CD14-positive monocyte (primary cell): ENCODE measurements at regions not wholly inside any gene's neighbourhood (a gene's known extent, or its start where the extent isn't known, plus 50 kb on each side); places are given as distances from the start of the nearest gene placed in this dataset.

Experiments used
- DNase-seq, 3 donors: peaks; one replicate each; pipeline ENCODE4 v3.0.0-alpha.2; 2011 to 2022
- H2AFZ ChIP-seq: 2 replicates; pipeline ENCODE4 v1.6.0; 2012; ENCODE audit warnings: mild to moderate bottlenecking, low read depth, low read length, inconsistent platforms; ENCODE audit not compliant: insufficient read depth, poor library complexity, severe bottlenecking
- H3K27ac ChIP-seq, 2 donors: 1 replicate in 1 of 2; 2 replicates in 1 of 2; pipeline ENCODE4 v1.5.1; 2012 to 2013; ENCODE audit warnings: low read length in 2 of 2, control low read depth in 1 of 2, inconsistent platforms in 1 of 2, low read depth in 1 of 2, mild to moderate bottlenecking in 1 of 2
- H3K27me3 ChIP-seq, 2 donors: one replicate each; pipeline versions ENCODE4 v1.6.0 to v1.6.1; 2011 to 2013; ENCODE audit warnings: low read length in 2 of 2; ENCODE audit not compliant: control insufficient read depth in 2 of 2, insufficient read depth in 2 of 2
- H3K36me3 ChIP-seq, 2 donors: replicated peaks in 1 of 2; 1 replicate in 1 of 2; 2 replicates in 1 of 2; pipeline versions ENCODE4 v1.5.1 to v1.6.1; 2012 to 2013; ENCODE audit warnings: low read length in 2 of 2, control low read depth in 1 of 2, inconsistent platforms in 1 of 2, mild to moderate bottlenecking in 1 of 2; ENCODE audit not compliant: insufficient read depth in 2 of 2, control insufficient read depth in 1 of 2
- H3K4me1 ChIP-seq, 2 donors: 1 replicate in 1 of 2; 2 replicates in 1 of 2; pipeline versions ENCODE4 v1.5.1 to v1.6.1; 2012 to 2013; ENCODE audit warnings: low read length in 2 of 2, control low read depth in 1 of 2, inconsistent platforms in 1 of 2, mild to moderate bottlenecking in 1 of 2, moderate library complexity in 1 of 2; ENCODE audit not compliant: insufficient read depth in 2 of 2, control insufficient read depth in 1 of 2
- H3K4me2 ChIP-seq: replicated peaks from 2 replicates; pipeline ENCODE3; 2012; ENCODE audit warnings: low read length, moderate library complexity, mild to moderate bottlenecking; ENCODE audit not compliant: poor library complexity, severe bottlenecking; ENCODE audit errors: extremely low read depth
- H3K4me3 ChIP-seq, 3 experiments: fragments of 200-600 bp in 1 of 3; sonication (generic) in 1 of 3; replicated peaks in 1 of 3; 1 replicate in 2 of 3; 2 replicates in 1 of 3; pipeline ENCODE4 v1.5.1; 2011 to 2013; ENCODE audit warnings: low read length in 3 of 3, mild to moderate bottlenecking in 3 of 3, control low read depth in 2 of 3, low read depth in 2 of 3, inconsistent platforms in 1 of 3, moderate library complexity in 1 of 3
- H3K79me2 ChIP-seq: 2 replicates; pipeline ENCODE4 v1.6.0; 2012; ENCODE audit warnings: mild to moderate bottlenecking, control low read depth, inconsistent platforms, low read length, moderate library complexity; ENCODE audit not compliant: insufficient read depth
- H3K9ac ChIP-seq: 2 replicates; pipeline ENCODE4 v1.6.0; 2017; ENCODE audit warnings: low read length, mild to moderate bottlenecking; ENCODE audit not compliant: insufficient read depth, poor library complexity, severe bottlenecking
- H3K9me3 ChIP-seq, 2 donors: replicated peaks in 1 of 2; 1 replicate in 1 of 2; 2 replicates in 1 of 2; pipeline versions ENCODE4 v1.5.1 to v1.6.1; 2012 to 2013; ENCODE audit warnings: low read length in 2 of 2, control low read depth in 1 of 2; ENCODE audit not compliant: control insufficient read depth in 1 of 2, insufficient read depth in 1 of 2
- H4K20me1 ChIP-seq: 2 replicates; pipeline ENCODE4 v1.6.0; 2012; ENCODE audit warnings: mild to moderate bottlenecking, low read length, control low read depth, moderate library complexity; ENCODE audit not compliant: insufficient read depth
- H3K27ac Mint-ChIP-seq, 7 donors: one replicate each; pipeline ENCODE4 v1.8.0; 2020; ENCODE audit warnings: mild to moderate bottlenecking in 7 of 7, mixed read lengths in 7 of 7, moderate library complexity in 6 of 7, inconsistent platforms in 2 of 7
- H3K27me3 Mint-ChIP-seq, 3 donors: one replicate each; pipeline ENCODE4 v1.8.0; 2021 to 2022; ENCODE audit warnings: low read depth in 3 of 3, mild to moderate bottlenecking in 3 of 3, mixed read lengths in 3 of 3, moderate library complexity in 3 of 3, inconsistent platforms in 1 of 3
- H3K36me3 Mint-ChIP-seq, 2 donors: one replicate each; pipeline ENCODE4 v1.8.0; 2020; ENCODE audit warnings: mixed read lengths in 2 of 2, inconsistent platforms in 1 of 2, mild to moderate bottlenecking in 1 of 2
- H3K4me1 Mint-ChIP-seq: one replicate; pipeline ENCODE4 v1.8.0; 2020; ENCODE audit warnings: mild to moderate bottlenecking, mixed read lengths
- H3K4me3 Mint-ChIP-seq, 2 donors: one replicate each; pipeline ENCODE4 v1.8.0; 2020; ENCODE audit warnings: mild to moderate bottlenecking in 2 of 2, mixed read lengths in 2 of 2, moderate library complexity in 1 of 2
- H3K9me3 Mint-ChIP-seq, 7 donors: one replicate each; pipeline ENCODE4 v1.8.0; 2020 to 2022; ENCODE audit warnings: mixed read lengths in 7 of 7, mild to moderate bottlenecking in 6 of 7, moderate library complexity in 6 of 7, inconsistent platforms in 2 of 7
- WGBS: methylation state at CpG from one replicate; pipeline ENCODE4 v1.1.5; 2013; ENCODE audit warnings: missing lambda C conversion rate; ENCODE audit not compliant: insufficient coverage; 5-methylcytosine and 5-hydroxymethylcytosine counted together
- intact Hi-C, 2 donors: fragments of 100-400 bp; cut with micrococcal nuclease; formaldehyde crosslinking; loops; one replicate each; pipeline versions ENCODE4 v1.15.0 to v1.15.1; 2023
- TF ChIP-seq, protein P1 (sequence below): fragments of 200-600 bp; IDR thresholded peaks from one replicate; pipeline ENCODE4 v1.8.0; 2022; ENCODE audit warnings: antibody characterized with exemption, mild to moderate bottlenecking

DNA sequence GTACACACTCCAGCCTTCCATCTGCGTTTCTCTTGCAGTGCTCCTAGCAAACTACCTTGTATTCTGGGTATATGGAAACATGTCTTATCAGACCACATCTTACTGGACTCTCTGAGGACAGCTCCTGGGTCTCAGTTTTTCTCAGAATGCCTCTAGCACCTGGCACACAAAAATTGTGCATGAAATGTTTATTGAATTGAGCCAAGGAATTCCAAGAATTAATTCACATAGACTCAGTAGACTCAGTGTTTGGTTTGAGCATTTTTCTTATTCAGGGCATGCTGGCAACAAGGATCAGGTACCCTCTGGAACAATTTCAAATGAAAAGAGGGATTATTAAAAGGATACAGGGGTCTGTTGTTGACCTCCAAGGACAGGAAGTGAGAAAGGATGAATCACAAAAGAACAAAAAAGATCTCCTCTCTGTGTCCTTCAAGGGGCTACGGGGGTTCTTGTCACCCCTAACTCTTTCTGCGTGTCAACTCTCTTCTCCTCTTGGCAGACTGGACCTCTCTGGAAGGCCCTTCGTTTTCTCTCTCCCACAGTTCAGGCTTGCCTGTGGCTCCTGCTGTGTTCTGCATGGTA, 270.0 kb upstream of the HES1 start:
- H3K4me1 Mint-ChIP-seq, result peaks cover 35% of the 10 kb centered on the region
- no peaks in the 10 kb centered on the region for H3K9me3 ChIP-seq
- intact Hi-C loops, result no loop called here
- WGBS, result 64% methylated on average over 3 of the region's 4 CpGs
- no peaks in the 10 kb centered on the region for H4K20me1 ChIP-seq
- no peaks in the 10 kb centered on the region for H3K79me2 ChIP-seq
- H2AFZ ChIP-seq, result no peak overlapping the region
- no peak overlapping the region for H3K27ac ChIP-seq
- H3K27ac Mint-ChIP-seq, result peak overlapping the region in 2 of 7 donors; percentile 23 to 33
- H3K4me3 Mint-ChIP-seq, result no peak overlapping the region
- DNase-seq, result no peak
- TF ChIP-seq, protein P1, sequence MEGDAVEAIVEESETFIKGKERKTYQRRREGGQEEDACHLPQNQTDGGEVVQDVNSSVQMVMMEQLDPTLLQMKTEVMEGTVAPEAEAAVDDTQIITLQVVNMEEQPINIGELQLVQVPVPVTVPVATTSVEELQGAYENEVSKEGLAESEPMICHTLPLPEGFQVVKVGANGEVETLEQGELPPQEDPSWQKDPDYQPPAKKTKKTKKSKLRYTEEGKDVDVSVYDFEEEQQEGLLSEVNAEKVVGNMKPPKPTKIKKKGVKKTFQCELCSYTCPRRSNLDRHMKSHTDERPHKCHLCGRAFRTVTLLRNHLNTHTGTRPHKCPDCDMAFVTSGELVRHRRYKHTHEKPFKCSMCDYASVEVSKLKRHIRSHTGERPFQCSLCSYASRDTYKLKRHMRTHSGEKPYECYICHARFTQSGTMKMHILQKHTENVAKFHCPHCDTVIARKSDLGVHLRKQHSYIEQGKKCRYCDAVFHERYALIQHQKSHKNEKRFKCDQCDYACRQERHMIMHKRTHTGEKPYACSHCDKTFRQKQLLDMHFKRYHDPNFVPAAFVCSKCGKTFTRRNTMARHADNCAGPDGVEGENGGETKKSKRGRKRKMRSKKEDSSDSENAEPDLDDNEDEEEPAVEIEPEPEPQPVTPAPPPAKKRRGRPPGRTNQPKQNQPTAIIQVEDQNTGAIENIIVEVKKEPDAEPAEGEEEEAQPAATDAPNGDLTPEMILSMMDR, result no peak
- H3K9ac ChIP-seq, result no peak overlapping the region
- H3K27me3 ChIP-seq, result peaks cover 0 to 9% of the 10 kb centered on the region in 2 donors
- H3K4me1 ChIP-seq, result peaks cover 6 to 27% of the 10 kb centered on the region in 2 donors
- H3K36me3 Mint-ChIP-seq, result peaks cover 0 to 6% of the 10 kb centered on the region in 2 donors
- no peaks in the 10 kb centered on the region for H3K36me3 ChIP-seq
- H3K9me3 Mint-ChIP-seq, result peaks cover 0 to 3% (median 0%) of the 10 kb centered on the region in 7 donors
- peaks cover 14 to 24% (median 23%) of the 10 kb centered on the region in 3 donors for H3K27me3 Mint-ChIP-seq
- no peak overlapping the region for H3K4me2 ChIP-seq
- no peak overlapping the region for H3K4me3 ChIP-seq

DNA sequence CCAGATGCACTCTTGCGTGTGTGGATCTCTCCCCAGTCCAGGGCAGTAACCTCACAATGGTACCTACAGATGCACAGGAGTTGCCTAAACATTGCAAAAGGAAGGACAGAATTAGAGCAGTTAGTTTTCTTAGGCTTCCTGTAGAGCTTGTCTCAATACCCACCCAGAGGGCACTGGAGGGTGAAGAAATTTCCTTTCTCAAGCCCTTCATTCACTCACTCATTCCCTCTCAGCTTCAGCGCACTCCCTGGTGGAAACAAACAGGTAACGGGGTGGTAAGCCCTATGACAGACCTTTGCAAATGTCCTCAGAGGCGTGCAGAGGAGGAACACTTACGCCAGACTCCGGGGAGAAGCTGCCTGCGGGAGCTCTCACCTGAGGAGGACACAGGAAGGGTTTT, 267.4 kb upstream of the HES1 start:
- no peak overlapping the region for H3K9ac ChIP-seq
- H3K36me3 ChIP-seq, result no peaks in the 10 kb centered on the region
- Mint-ChIP-seq H3K36me3 (peaks cover 0 to 6% of the 10 kb centered on the region in 2 donors), H3K27ac (no peak overlapping the region), H3K4me3 (peak overlapping the region in 1 of 2 donors; percentile 56), H3K4me1 (peaks cover 35% of the 10 kb centered on the region), H3K27me3 (peaks cover 14 to 26% (median 24%) of the 10 kb centered on the region in 3 donors), H3K9me3 (peaks cover 0 to 3% (median 0%) of the 10 kb centered on the region in 7 donors)
- H3K4me2 ChIP-seq, result no peak overlapping the region
- peaks cover 6 to 27% of the 10 kb centered on the region in 2 donors for H3K4me1 ChIP-seq
- no peak overlapping the region for H3K4me3 ChIP-seq
- H3K9me3 ChIP-seq, result no peaks in the 10 kb centered on the region
- TF ChIP-seq, protein P1, result no peak
- 51% methylated on average over 6 of the region's 7 CpGs for WGBS
- no peaks in the 10 kb centered on the region for H3K79me2 ChIP-seq
- no peaks in the 10 kb centered on the region for H4K20me1 ChIP-seq
- H2AFZ ChIP-seq, result no peak overlapping the region
- no peak for DNase-seq
- H3K27ac ChIP-seq, result no peak overlapping the region
- peaks cover 0 to 9% of the 10 kb centered on the region in 2 donors for H3K27me3 ChIP-seq
- intact Hi-C loops, result no loop called here
